Mesenchymal stem cell (in vitro differentiated cells and primary cell): ENCODE measurements at regions not wholly inside any gene's neighbourhood (a gene's known extent, or its start where the extent isn't known, plus 50 kb on each side); places are given as distances from the start of the nearest gene placed in this dataset. TPM values are rescaled to one million over a fixed set of nuclear protein-coding genes. Genes with fewer than 3 reads are reported as not detected.

Experiments used
- small RNA-seq: library from polyadenylated mRNA; stranded (forward); fragments of <200 nt; extraction: miRNeasy Mini kit (QIAGEN cat#:217004); gene quantifications from one replicate; pipeline ENCODE3, GENCODE V24; 2013; ENCODE audit warnings: low read depth

Small RNA genes in the stretch of these regions (small RNA-seq; reads per million reads assigned to genes)
- gene MIR563 = not detected
